ENCODE measurements at regions not wholly inside any gene's neighbourhood (a gene's known extent, or its start where the extent isn't known, plus 50 kb on each side); places are given as distances from the start of the nearest gene placed in this dataset.

DNA sequence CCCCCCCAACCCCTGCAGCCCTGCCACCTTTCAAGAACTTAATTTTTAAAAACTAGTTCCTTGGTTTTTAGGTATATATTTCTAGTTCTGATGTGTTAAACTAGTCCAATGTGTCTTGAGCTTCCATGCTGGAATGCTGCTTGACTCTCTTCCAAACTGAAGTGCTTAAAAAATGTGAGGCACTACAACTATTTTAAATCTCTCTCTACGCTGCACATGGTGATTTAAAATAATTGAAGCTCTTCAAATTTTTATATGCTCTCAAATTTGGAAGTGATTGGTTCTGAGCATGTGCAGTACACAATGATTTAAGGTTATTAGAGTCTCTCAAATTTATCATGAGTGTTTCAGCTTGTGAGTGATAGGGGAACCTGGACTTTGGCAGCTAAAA is 192.6 kb upstream of the ZEB2 start:
- Histone ChIP-seq H3K9me3 (ENCODE audit: low read depth, low read length, poor library complexity, severe bottlenecking) (no peaks in the 10 kb centered on the region), H3K4me1 (ENCODE audit: insufficient read depth, low read length, poor library complexity, severe bottlenecking) (no peaks in the 10 kb centered on the region), H3K36me3 (ENCODE audit: insufficient read depth, low read length, poor library complexity, severe bottlenecking) (no peaks in the 10 kb centered on the region), H3K27ac (ENCODE audit: low read depth, low read length, poor library complexity, severe bottlenecking) (no peak overlapping the region), H3K27me3 (replicated peaks; ENCODE audit: insufficient read depth, low read depth, low read length, poor library complexity) (no peaks in the 10 kb centered on the region), H3K4me3 (ENCODE audit: low read depth, low read length, poor library complexity, severe bottlenecking) (no peak overlapping the region)
- TF ChIP-seq, protein P1, sequence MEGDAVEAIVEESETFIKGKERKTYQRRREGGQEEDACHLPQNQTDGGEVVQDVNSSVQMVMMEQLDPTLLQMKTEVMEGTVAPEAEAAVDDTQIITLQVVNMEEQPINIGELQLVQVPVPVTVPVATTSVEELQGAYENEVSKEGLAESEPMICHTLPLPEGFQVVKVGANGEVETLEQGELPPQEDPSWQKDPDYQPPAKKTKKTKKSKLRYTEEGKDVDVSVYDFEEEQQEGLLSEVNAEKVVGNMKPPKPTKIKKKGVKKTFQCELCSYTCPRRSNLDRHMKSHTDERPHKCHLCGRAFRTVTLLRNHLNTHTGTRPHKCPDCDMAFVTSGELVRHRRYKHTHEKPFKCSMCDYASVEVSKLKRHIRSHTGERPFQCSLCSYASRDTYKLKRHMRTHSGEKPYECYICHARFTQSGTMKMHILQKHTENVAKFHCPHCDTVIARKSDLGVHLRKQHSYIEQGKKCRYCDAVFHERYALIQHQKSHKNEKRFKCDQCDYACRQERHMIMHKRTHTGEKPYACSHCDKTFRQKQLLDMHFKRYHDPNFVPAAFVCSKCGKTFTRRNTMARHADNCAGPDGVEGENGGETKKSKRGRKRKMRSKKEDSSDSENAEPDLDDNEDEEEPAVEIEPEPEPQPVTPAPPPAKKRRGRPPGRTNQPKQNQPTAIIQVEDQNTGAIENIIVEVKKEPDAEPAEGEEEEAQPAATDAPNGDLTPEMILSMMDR (conservative IDR thresholded peaks at IDR 0.05; ENCODE audit: low read depth, low read length): no peak
- no peak for TF ChIP-seq EZH2 (IDR thresholded peaks at IDR 0.05; ENCODE audit: borderline replicate concordance, low read depth, low read length, poor library complexity, severe bottlenecking)
- intact Hi-C loops (cut with micrococcal nuclease; ENCODE audit: unreplicated experiment): no loop called here
- DNase-seq (ENCODE audit: low spot score): no peak
- ChIA-PET POLR2A (ENCODE audit: low non-redundant PET) (no interaction called here), CTCF (no interaction called here)
- BruUV-seq (replicated peaks): no TSS peak

DNA sequence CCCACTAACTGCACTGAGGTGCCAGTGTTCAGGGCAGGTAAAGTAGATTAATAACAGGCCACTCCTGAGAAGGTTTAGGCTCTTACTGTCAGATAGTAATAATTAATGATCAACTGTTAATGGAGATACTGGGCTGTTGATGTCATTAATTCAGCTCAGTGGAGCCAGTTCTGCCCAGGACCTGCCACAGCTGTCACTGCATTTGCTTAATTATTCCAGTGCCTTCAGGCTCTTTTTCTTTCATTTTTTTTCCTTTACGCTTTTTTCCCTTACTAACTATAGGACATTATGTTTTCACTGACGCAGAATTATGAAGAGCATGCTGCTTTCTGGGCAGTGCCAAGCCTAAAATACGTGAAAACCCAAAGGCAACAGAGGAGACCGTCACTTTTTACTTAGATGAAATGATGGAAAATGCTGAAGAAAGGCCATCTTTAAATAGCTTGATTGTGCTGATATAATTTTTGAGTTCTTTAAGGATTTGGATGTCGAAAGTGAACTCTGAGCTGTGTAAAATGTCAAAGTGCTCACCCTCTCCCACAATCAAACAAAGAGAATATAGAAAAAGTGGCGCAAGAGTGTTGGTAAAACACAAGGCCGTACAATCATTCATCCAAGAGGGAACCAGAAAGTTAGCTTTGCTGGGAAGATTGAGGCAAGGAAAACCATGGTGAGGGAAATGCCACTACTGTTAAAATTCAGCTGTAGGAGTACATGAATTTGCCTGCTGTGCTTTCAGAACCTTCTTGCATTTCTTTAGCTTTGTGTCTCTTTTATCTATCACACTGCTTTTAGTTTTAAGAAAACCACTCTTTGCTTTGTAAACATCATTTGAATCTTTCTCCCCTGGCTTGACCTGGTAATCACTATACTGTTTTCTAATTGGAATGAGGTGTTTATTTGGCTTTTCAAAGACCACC is 192.0 kb upstream of the ZEB2 start:
- no TSS peak for BruUV-seq (replicated peaks)
- Histone ChIP-seq H3K27me3 (replicated peaks; ENCODE audit: insufficient read depth, low read depth, low read length, poor library complexity) (no peaks in the 10 kb centered on the region), H3K27ac (ENCODE audit: low read depth, low read length, poor library complexity, severe bottlenecking) (no peak overlapping the region), H3K36me3 (ENCODE audit: insufficient read depth, low read length, poor library complexity, severe bottlenecking) (no peaks in the 10 kb centered on the region), H3K4me1 (ENCODE audit: insufficient read depth, low read length, poor library complexity, severe bottlenecking) (no peaks in the 10 kb centered on the region), H3K9me3 (ENCODE audit: low read depth, low read length, poor library complexity, severe bottlenecking) (no peaks in the 10 kb centered on the region), H3K4me3 (ENCODE audit: low read depth, low read length, poor library complexity, severe bottlenecking) (no peak overlapping the region)
- ChIA-PET CTCF (no interaction called here), POLR2A (ENCODE audit: low non-redundant PET) (interaction anchor here (0.7 kb wide), 1 partner anchor 182 kb away, joined by 3 read pairs; no protein-coding TSS in a partner anchor)
- TF ChIP-seq, protein P1 (conservative IDR thresholded peaks at IDR 0.05; ENCODE audit: low read depth, low read length): no peak
- no peak for TF ChIP-seq EZH2 (IDR thresholded peaks at IDR 0.05; ENCODE audit: borderline replicate concordance, low read depth, low read length, poor library complexity, severe bottlenecking)
- intact Hi-C loops (cut with micrococcal nuclease; ENCODE audit: unreplicated experiment): no loop called here
- no peak for DNase-seq (ENCODE audit: low spot score)

DNA sequence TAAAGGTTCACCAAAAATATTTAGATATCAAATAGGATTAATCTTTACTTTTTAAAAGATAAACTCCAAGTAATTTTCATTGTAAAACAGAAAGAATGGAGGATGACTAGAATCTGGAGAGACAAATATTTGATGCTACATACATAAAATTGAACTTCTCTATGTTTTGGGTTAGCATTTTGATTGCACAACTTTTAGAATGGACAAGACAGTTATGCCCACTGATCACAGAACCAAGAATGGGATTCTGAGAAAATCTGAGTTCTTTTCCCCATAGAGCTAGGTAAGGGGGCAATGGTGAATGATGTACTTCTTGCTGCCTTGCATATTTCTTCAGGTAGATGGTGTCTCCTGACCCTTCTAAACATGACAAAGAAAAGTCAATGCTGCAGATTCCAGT is 191.2 kb upstream of the ZEB2 start:
- POLR2A ChIA-PET (ENCODE audit: low non-redundant PET): no interaction called here
- Histone ChIP-seq H3K4me3 (ENCODE audit: low read depth, low read length, poor library complexity, severe bottlenecking) (no peak overlapping the region), H3K27me3 (replicated peaks; ENCODE audit: insufficient read depth, low read depth, low read length, poor library complexity) (no peaks in the 10 kb centered on the region), H3K4me1 (ENCODE audit: insufficient read depth, low read length, poor library complexity, severe bottlenecking) (peaks cover 2% of the 10 kb centered on the region), H3K36me3 (ENCODE audit: insufficient read depth, low read length, poor library complexity, severe bottlenecking) (no peaks in the 10 kb centered on the region), H3K9me3 (ENCODE audit: low read depth, low read length, poor library complexity, severe bottlenecking) (no peaks in the 10 kb centered on the region), H3K27ac (ENCODE audit: low read depth, low read length, poor library complexity, severe bottlenecking) (no peak overlapping the region)
- no TSS peak for BruUV-seq (replicated peaks)
- intact Hi-C loops (cut with micrococcal nuclease; ENCODE audit: unreplicated experiment): no loop called here
- TF ChIP-seq, protein P1 (conservative IDR thresholded peaks at IDR 0.05; ENCODE audit: low read depth, low read length): no peak
- no peak for TF ChIP-seq EZH2 (IDR thresholded peaks at IDR 0.05; ENCODE audit: borderline replicate concordance, low read depth, low read length, poor library complexity, severe bottlenecking)
- DNase-seq (ENCODE audit: low spot score): no peak
- CTCF ChIA-PET: no interaction called here
